WTC11 (cell line): ENCODE measurements at regions not wholly inside any gene's neighbourhood (a gene's known extent, or its start where the extent isn't known, plus 50 kb on each side); places are given as distances from the start of the nearest gene placed in this dataset.

Experiments
- ATAC-seq: fragments of 200-7000 bp; cut with Tn5 transposase; 2 replicates; pipeline ENCODE4 v1.10.0; 2021; ENCODE audit warnings: mild to moderate bottlenecking, moderate library complexity
- CTCF ChIA-PET: fragments of 300-600 bp; sonication (Branson Sonifier 250); formaldehyde crosslinking; loops from one replicate; lab custom pipeline; 2021; ENCODE audit warnings: antibody characterized with exemption; lab: Charles Lee
- POLR2A ChIA-PET: fragments of 350-600 bp; sonication (Branson Sonifier 250); formaldehyde crosslinking; loops from one replicate; lab custom pipeline; 2021; ENCODE audit warnings: antibody characterized with exemption; lab: Charles Lee
- DNase-seq: peaks from one replicate; pipeline ENCODE4 v3.0.0; 2021; ENCODE audit warnings: low spot score
- H3K27ac Mint-ChIP-seq: 2 replicates; pipeline ENCODE4 v1.8.0; 2021; ENCODE audit warnings: mixed read lengths
- H3K27me3 Mint-ChIP-seq: 2 replicates; pipeline ENCODE4 v1.8.0; 2021; ENCODE audit warnings: low read depth, mild to moderate bottlenecking, moderate library complexity, mixed read lengths
- H3K36me3 Mint-ChIP-seq: 2 replicates; pipeline ENCODE4 v1.8.0; 2021; ENCODE audit warnings: mixed read lengths
- H3K4me1 Mint-ChIP-seq: 2 replicates; pipeline ENCODE4 v1.8.0; 2022; ENCODE audit warnings: mixed read lengths
- H3K4me3 Mint-ChIP-seq: 2 replicates; pipeline ENCODE4 v1.8.0; 2021; ENCODE audit warnings: mild to moderate bottlenecking, moderate library complexity, mixed read lengths
- H3K9me3 Mint-ChIP-seq: 2 replicates; pipeline ENCODE4 v1.8.0; 2021; ENCODE audit warnings: mixed read lengths
- FOXP1 ChIP-seq: sonication (generic); formaldehyde crosslinking; IDR thresholded peaks from 2 replicates; pipeline ENCODE4 v1.8.0; 2022; ENCODE audit warnings: missing genetic modification reagents, mild to moderate bottlenecking, moderate library complexity, borderline replicate concordance
- KAT7 ChIP-seq: sonication (generic); formaldehyde crosslinking; IDR thresholded peaks from 2 replicates; pipeline ENCODE4 v1.8.1; 2023; ENCODE audit warnings: missing genetic modification reagents, mild to moderate bottlenecking, borderline replicate concordance
- NR1H2 ChIP-seq: sonication (generic); formaldehyde crosslinking; IDR thresholded peaks from 2 replicates; pipeline ENCODE4 v1.9.0; 2021; ENCODE audit warnings: mild to moderate bottlenecking, moderate library complexity, missing genetic modification reagents
- RORB ChIP-seq: fragments of 250-450 bp; sonication (Bioruptor Pico); IDR thresholded peaks from 2 replicates; pipeline ENCODE4 v1.9.0; 2021; ENCODE audit warnings: mild to moderate bottlenecking
- ZNF219 ChIP-seq: sonication (generic); formaldehyde crosslinking; IDR thresholded peaks from 2 replicates; pipeline ENCODE4 v1.8.0; 2023; ENCODE audit warnings: missing genetic modification reagents, mild to moderate bottlenecking, borderline replicate concordance
- ZNF263 ChIP-seq: sonication (generic); formaldehyde crosslinking; IDR thresholded peaks from 2 replicates; pipeline ENCODE4 v1.8.1; 2022; ENCODE audit warnings: low read depth, mild to moderate bottlenecking, moderate library complexity, missing genetic modification reagents
- ZNF317 ChIP-seq: sonication (generic); formaldehyde crosslinking; IDR thresholded peaks from 2 replicates; pipeline ENCODE4 v1.8.1; 2023; ENCODE audit warnings: low read depth, mild to moderate bottlenecking, moderate library complexity, missing genetic modification reagents, borderline replicate concordance
- ZNF396 ChIP-seq: fragments of 250-450 bp; sonication (Bioruptor Pico); IDR thresholded peaks from 2 replicates; pipeline ENCODE4 v1.8.0; 2021; ENCODE audit warnings: mild to moderate bottlenecking, moderate library complexity, borderline replicate concordance
- TF ChIP-seq, protein P1 (sequence below): fragments of 250-450 bp; sonication (Bioruptor Pico); IDR thresholded peaks from 2 replicates; pipeline ENCODE4 v1.9.0; 2021; ENCODE audit warnings: mild to moderate bottlenecking
- TF ChIP-seq, protein P2 (sequence below): sonication (generic); formaldehyde crosslinking; IDR thresholded peaks from 2 replicates; pipeline ENCODE4 v1.8.1; 2022; ENCODE audit warnings: low read depth, missing genetic modification reagents, borderline replicate concordance
- TF ChIP-seq, protein P3 (sequence below): sonication (generic); formaldehyde crosslinking; IDR thresholded peaks from 2 replicates; pipeline ENCODE4 v1.8.0; 2022; ENCODE audit warnings: mild to moderate bottlenecking, missing genetic modification reagents
- TF ChIP-seq, protein P4 (sequence below): sonication (generic); formaldehyde crosslinking; IDR thresholded peaks from 2 replicates; pipeline ENCODE4 v1.8.1; 2023; ENCODE audit warnings: mild to moderate bottlenecking, missing genetic modification reagents, moderate library complexity

DNA sequence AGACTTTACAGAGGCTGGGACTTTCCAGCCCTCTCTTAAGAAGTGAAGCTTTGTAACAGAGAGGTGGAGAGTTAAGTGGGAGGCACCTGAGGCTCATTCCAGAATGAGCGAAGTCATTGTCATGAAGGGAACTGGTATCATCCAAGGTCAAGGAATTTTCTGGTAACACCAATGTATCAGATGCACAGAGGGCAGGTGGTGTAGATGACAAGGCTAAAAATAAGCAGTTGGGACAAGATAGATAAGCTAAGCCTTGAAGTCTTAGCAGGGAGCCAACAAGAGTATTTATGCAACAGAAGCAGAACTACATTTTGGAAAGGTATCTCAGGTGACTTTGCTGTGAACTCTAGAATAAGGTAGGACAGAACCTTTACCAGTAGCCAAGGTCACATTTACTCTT, 257.0 kb upstream of the AUTS2 start:
- POLR2A ChIA-PET: interaction anchor here (0.6 kb wide), 1 partner anchor 20 kb away, joined by 3 read pairs; no protein-coding TSS in a partner anchor
- Mint-ChIP-seq H3K4me3 (no peak overlapping the region), H3K27ac (no peak overlapping the region), H3K36me3 (no peaks in the 10 kb centered on the region; the same call in 1 of the 2 replicates), H3K4me1 (no peaks in the 10 kb centered on the region), H3K27me3 (peaks cover 8% of the 10 kb centered on the region), H3K9me3 (peaks cover 18% of the 10 kb centered on the region)
- ATAC-seq (no peak), DNase-seq (no peak)
- CTCF ChIA-PET: no interaction called here
- TF ChIP-seq NR1H2 (CRISPR knock-in tag): no peak
- TF ChIP-seq, protein P1, sequence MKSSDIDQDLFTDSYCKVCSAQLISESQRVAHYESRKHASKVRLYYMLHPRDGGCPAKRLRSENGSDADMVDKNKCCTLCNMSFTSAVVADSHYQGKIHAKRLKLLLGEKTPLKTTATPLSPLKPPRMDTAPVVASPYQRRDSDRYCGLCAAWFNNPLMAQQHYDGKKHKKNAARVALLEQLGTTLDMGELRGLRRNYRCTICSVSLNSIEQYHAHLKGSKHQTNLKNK (CRISPR knock-in tag): no peak

DNA sequence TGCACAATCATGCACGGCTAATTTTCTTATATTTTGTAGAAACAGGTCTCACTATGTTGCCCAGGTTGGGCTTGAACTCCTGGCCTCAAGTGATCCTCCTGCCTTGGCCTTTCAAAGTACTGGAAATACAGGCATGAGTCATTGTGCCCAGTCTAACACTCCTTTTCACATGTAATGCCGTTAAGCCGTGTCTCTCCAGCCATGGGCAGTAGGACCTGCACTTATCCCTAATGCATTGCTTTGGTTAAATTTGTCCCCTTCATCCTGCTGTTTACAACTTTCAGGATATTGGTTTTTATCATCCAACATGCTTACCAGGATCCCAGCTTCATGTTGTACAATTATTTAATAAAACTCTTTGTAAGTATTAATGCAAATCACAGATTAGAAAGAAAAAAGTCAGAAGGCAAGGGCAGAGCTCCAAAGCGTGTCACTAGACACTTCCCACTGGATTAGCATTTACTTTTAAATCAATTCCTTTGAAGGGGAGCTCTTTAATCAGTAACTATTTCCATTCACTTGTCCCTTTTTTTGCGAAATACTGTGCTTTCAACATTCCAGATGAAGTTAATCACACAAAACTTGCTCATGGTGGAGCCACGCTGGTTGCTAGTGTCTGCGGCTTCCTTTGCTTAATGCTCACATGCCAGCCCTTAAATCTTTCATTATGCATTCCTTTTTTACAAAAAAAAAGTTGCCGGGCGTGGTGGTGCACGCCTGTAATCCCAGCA, 256.0 kb upstream of the AUTS2 start:
- ATAC-seq: no peak
- Mint-ChIP-seq H3K27ac (no peak overlapping the region), H3K36me3 (no peaks in the 10 kb centered on the region; the same call in 1 of the 2 replicates), H3K4me1 (no peaks in the 10 kb centered on the region), H3K9me3 (peaks cover 18% of the 10 kb centered on the region), H3K4me3 (no peak overlapping the region), H3K27me3 (peaks cover 10% of the 10 kb centered on the region)
- CTCF ChIA-PET: no interaction called here
- POLR2A ChIA-PET: interaction anchor here (0.6 kb wide), 1 partner anchor 226 kb away, joined by 3 read pairs; no protein-coding TSS in a partner anchor
- no peak for DNase-seq
- TF ChIP-seq RORB (CRISPR knock-in tag): no peak
- no peak for TF ChIP-seq ZNF219
- no peak for TF ChIP-seq KAT7 (CRISPR knock-in tag)
- TF ChIP-seq, protein P2, sequence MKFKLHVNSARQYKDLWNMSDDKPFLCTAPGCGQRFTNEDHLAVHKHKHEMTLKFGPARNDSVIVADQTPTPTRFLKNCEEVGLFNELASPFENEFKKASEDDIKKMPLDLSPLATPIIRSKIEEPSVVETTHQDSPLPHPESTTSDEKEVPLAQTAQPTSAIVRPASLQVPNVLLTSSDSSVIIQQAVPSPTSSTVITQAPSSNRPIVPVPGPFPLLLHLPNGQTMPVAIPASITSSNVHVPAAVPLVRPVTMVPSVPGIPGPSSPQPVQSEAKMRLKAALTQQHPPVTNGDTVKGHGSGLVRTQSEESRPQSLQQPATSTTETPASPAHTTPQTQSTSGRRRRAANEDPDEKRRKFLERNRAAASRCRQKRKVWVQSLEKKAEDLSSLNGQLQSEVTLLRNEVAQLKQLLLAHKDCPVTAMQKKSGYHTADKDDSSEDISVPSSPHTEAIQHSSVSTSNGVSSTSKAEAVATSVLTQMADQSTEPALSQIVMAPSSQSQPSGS (CRISPR knock-in tag): no peak
- TF ChIP-seq, protein P3, sequence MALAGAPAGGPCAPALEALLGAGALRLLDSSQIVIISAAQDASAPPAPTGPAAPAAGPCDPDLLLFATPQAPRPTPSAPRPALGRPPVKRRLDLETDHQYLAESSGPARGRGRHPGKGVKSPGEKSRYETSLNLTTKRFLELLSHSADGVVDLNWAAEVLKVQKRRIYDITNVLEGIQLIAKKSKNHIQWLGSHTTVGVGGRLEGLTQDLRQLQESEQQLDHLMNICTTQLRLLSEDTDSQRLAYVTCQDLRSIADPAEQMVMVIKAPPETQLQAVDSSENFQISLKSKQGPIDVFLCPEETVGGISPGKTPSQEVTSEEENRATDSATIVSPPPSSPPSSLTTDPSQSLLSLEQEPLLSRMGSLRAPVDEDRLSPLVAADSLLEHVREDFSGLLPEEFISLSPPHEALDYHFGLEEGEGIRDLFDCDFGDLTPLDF: no peak
- TF ChIP-seq, all 79 proteins: peak for 0

DNA sequence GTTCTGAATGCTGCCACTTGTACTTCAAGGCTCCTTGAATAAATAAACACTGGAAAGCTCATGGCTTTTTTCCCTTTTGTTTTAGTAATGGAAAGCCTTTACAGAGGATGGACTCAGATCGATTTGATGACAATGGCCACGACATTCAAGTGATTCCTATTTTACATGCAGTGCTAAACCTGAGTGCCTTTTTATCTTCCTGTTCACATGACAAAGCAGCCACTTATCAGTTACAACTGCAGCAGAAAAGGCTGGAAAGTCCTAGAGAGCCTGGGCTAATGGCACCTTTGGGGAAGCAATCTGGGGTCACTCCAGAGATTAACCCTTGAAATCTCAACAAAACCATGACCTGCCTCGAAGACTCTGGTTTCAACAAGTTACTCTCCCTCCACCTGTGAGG, 249.0 kb upstream of the AUTS2 start:
- Mint-ChIP-seq H3K9me3 (peaks cover 1% of the 10 kb centered on the region), H3K4me1 (peaks cover 9% of the 10 kb centered on the region)
- POLR2A ChIA-PET: no interaction called here
- CTCF ChIA-PET: no interaction called here
- no peak for TF ChIP-seq ZNF219
- no peak for TF ChIP-seq FOXP1 (CRISPR knock-in tag)
- TF ChIP-seq, protein P4, sequence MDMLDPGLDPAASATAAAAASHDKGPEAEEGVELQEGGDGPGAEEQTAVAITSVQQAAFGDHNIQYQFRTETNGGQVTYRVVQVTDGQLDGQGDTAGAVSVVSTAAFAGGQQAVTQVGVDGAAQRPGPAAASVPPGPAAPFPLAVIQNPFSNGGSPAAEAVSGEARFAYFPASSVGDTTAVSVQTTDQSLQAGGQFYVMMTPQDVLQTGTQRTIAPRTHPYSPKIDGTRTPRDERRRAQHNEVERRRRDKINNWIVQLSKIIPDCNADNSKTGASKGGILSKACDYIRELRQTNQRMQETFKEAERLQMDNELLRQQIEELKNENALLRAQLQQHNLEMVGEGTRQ: peak; percentile 8; the same call in 1 of the 2 replicates
- TF ChIP-seq ZNF317 (CRISPR knock-in tag): no peak
- TF ChIP-seq, all 79 proteins: peak for 1
- H3K36me3 Mint-ChIP-seq: no peaks in the 10 kb centered on the region; the same call in 1 of the 2 replicates
- H3K4me3 Mint-ChIP-seq: no peak overlapping the region
- peak; percentile 69 for ATAC-seq
- DNase-seq: no peak
- H3K27me3 Mint-ChIP-seq: peaks cover 30% of the 10 kb centered on the region
- no peak overlapping the region for H3K27ac Mint-ChIP-seq

DNA sequence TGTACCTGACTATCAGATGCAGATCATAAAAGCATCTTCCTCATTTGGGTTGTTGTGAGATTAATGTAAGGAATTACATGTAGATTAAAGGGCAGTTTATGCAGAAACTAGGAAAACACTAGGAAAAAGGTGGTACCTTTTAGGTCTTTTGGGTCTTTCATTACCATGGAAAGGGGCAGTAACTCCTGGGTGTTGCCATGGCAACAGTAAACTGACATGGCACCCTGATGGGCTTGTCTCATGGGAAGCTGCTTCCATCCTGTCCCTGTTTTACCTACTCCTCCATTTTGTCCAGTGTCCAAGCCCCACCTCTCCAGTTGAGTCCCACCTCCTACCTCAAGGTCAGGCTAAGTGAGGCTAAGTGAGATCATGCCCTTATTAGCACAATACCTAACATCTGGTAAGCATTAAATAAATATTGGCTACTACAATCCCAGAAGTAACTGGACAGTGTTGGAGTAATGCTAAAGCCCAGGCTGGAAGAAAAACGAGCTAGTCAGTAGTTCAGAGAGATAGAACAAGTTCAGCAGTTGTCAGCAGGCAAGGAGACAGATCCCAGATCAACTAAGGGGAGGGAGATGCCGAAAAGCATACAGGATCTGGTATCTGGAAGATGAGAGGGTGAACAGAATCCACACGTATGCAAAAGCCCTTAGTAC, 240.0 kb upstream of the AUTS2 start:
- POLR2A ChIA-PET: no interaction called here
- H3K4me3 Mint-ChIP-seq: no peak overlapping the region
- H3K27me3 Mint-ChIP-seq: peaks cover 5% of the 10 kb centered on the region
- CTCF ChIA-PET: no interaction called here
- H3K27ac Mint-ChIP-seq: no peak overlapping the region
- H3K9me3 Mint-ChIP-seq: no peaks in the 10 kb centered on the region
- TF ChIP-seq ZNF263 (CRISPR knock-in tag) (no peak), ZNF396 (CRISPR knock-in tag) (no peak)
- no peaks in the 10 kb centered on the region for H3K4me1 Mint-ChIP-seq
- H3K36me3 Mint-ChIP-seq: no peaks in the 10 kb centered on the region
- DNase-seq: peak; percentile 23
- no peak for ATAC-seq
